K562 (cell line): ENCODE measurements at regions not wholly inside any gene's neighbourhood (a gene's known extent, or its start where the extent isn't known, plus 50 kb on each side); places are given as distances from the start of the nearest gene placed in this dataset.

Source experiments
- ATAC-seq: fragments of 200-7000 bp; cut with Tn5 transposase; 3 replicates; pipeline ENCODE4 v1.9.1; 2020; ENCODE audit warnings: moderate library complexity
- BruUV-seq: library from RNA; stranded (reverse); fragments of 400-500 nt; replicated peaks from 2 replicates; lab custom pipeline; 2021; lab: Mats Ljungman, UMichigan
- CTCF ChIA-PET: fragments of 300-600 bp; formaldehyde crosslinking; extraction: SDS; loops from one replicate; lab custom pipeline; 2021; ENCODE audit warnings: low intra/inter-chr PET ratio; lab: Yijun Ruan, JAX
- POLR2A ChIA-PET: fragments of 300-600, 350-650 bp; sonication (Branson Sonifier 250); formaldehyde crosslinking; extraction: SDS; loops from one replicate; lab custom pipeline; 2021; ENCODE audit warnings: antibody characterized with exemption, inconsistent platforms; lab: Yijun Ruan, JAX
- DNase-seq, 4 experiments: peaks; one replicate each; pipeline versions ENCODE4 v3.0.0 to v3.0.0-alpha.2; 2011 to 2018; ENCODE audit warnings: low spot score in 3 of 4, mixed read lengths in 3 of 4; ENCODE audit errors: extremely low read depth in 1 of 4
- FAIRE-seq: peaks from 2 replicates; lab custom pipeline; 2011; peaks lifted over from hg19 to GRCh38; lab: Jason Lieb, UNC
- H2AFZ ChIP-seq: 2 replicates; pipeline ENCODE4 v1.6.0; 2011; ENCODE audit warnings: low read depth, low read length, control low read depth, inconsistent platforms
- H3K27ac ChIP-seq: fragments of 200-600 bp; 3 replicates; pipeline ENCODE4 v1.8.0; 2011; ENCODE audit warnings: low read depth, mild to moderate bottlenecking, control low read depth, inconsistent platforms, low read length, moderate library complexity, mixed read lengths; ENCODE audit errors: extremely low read depth
- H3K27me3 ChIP-seq, 2 experiments: fragments of 300-600 bp in 1 of 2; 2 replicates in 1 of 2; 3 replicates in 1 of 2; pipeline versions ENCODE4 v1.6.0 to v1.8.0; 2011; ENCODE audit warnings: inconsistent platforms in 2 of 2, low read length in 2 of 2, mild to moderate bottlenecking in 1 of 2, mixed read lengths in 1 of 2, moderate library complexity in 1 of 2; ENCODE audit not compliant: control insufficient read depth in 2 of 2, insufficient read depth in 2 of 2
- H3K36me3 ChIP-seq: fragments of 300-600 bp; 3 replicates; pipeline ENCODE4 v1.8.0; 2011; ENCODE audit warnings: mild to moderate bottlenecking, low read length, inconsistent platforms; ENCODE audit not compliant: control insufficient read depth, insufficient read depth
- H3K4me1 ChIP-seq, 2 experiments: fragments of 200-600 bp in 1 of 2; replicated peaks in 1 of 2; 2 replicates in 1 of 2; 3 replicates in 1 of 2; pipeline versions ENCODE4 v1.5.1 to v1.8.0; 2011; ENCODE audit warnings: inconsistent platforms in 2 of 2, low read length in 2 of 2, mild to moderate bottlenecking in 1 of 2, mixed read lengths in 1 of 2, moderate library complexity in 1 of 2; ENCODE audit not compliant: control insufficient read depth in 2 of 2, insufficient read depth in 2 of 2
- H3K4me2 ChIP-seq: 2 replicates; pipeline ENCODE4 v1.6.1; 2011; ENCODE audit warnings: low read length, control low read depth, inconsistent platforms, mixed read lengths; ENCODE audit not compliant: insufficient read depth
- H3K4me3 ChIP-seq: fragments of 200-600 bp; sonication (generic), shearing (Covaris generic); 2 replicates; pipeline ENCODE4 v1.5.1; 2016; ENCODE audit warnings: control low read depth, inconsistent platforms
- H3K79me2 ChIP-seq: fragments of 200-600 bp; 3 replicates; pipeline ENCODE4 v1.8.0; 2011; ENCODE audit warnings: low read length, inconsistent platforms; ENCODE audit not compliant: control insufficient read depth, insufficient read depth
- H3K9ac ChIP-seq, 2 experiments: 2 replicates each; pipeline versions ENCODE4 v1.6.0 to v1.6.1; 2011; ENCODE audit warnings: low read depth in 2 of 2, low read length in 2 of 2, control low read depth in 1 of 2, inconsistent platforms in 1 of 2, mild to moderate bottlenecking in 1 of 2, mixed read lengths in 1 of 2; ENCODE audit not compliant: insufficient read depth in 1 of 2
- H3K9me1 ChIP-seq: one replicate; pipeline ENCODE4 v1.6.0; 2011; ENCODE audit warnings: inconsistent platforms, mild to moderate bottlenecking, low read length, moderate library complexity; ENCODE audit not compliant: control insufficient read depth, insufficient read depth
- H3K9me3 ChIP-seq: replicated peaks from 2 replicates; pipeline ENCODE4 v1.5.1; 2011; ENCODE audit warnings: low read depth, low read length, inconsistent platforms; ENCODE audit not compliant: control insufficient read depth, insufficient read depth
- H4K20me1 ChIP-seq: replicated peaks from 2 replicates; pipeline ENCODE4 v1.6.1; 2011; ENCODE audit warnings: low read length, inconsistent platforms, mixed read lengths; ENCODE audit not compliant: control insufficient read depth, insufficient read depth
- ATF7 ChIP-seq: fragments of 450-650 bp; IDR thresholded peaks from 2 replicates; pipeline ENCODE4 v1.7.1; 2014; ENCODE audit warnings: mild to moderate bottlenecking, moderate library complexity
- BRD9 ChIP-seq: fragments of 450-650 bp; IDR thresholded peaks from 2 replicates; pipeline ENCODE4 v1.6.1; 2018; ENCODE audit warnings: low read depth; ENCODE audit not compliant: partially characterized antibody
- ILF3 ChIP-seq: fragments of 450-650 bp; IDR thresholded peaks from 2 replicates; pipeline ENCODE4 v1.6.1; 2018; ENCODE audit warnings: antibody characterized with exemption, mild to moderate bottlenecking, moderate library complexity, borderline replicate concordance
- ILK ChIP-seq: fragments of 450-650 bp; IDR thresholded peaks from 2 replicates; pipeline ENCODE4 v1.6.1; 2016; ENCODE audit warnings: missing genetic modification characterization, low read depth, mild to moderate bottlenecking, missing compliant biosample characterization, moderate library complexity, borderline replicate concordance
- WGBS: fragments of 100-300 bp; shearing (Covaris generic); methylation state at CpG from one replicate; pipeline ENCODE4 v1.1.6; 2016; ENCODE audit warnings: low coverage, mixed read lengths; ENCODE audit not compliant: insufficient coverage; ENCODE audit errors: missing lambda C conversion rate; 5-methylcytosine and 5-hydroxymethylcytosine counted together
- in situ Hi-C: fragments of 300-500 bp; cut with MboI; formaldehyde crosslinking; loops from 4 replicates; pipeline ENCODE4 v1.15.0; 2018; ENCODE audit warnings: inconsistent platforms, mixed read lengths
- intact Hi-C: fragments of 100-400 bp; cut with micrococcal nuclease; formaldehyde crosslinking; loops from 2 replicates; pipeline ENCODE4 v1.14.2; 2022
- TF ChIP-seq, protein P1 (sequence below): fragments of 450-650 bp; conservative IDR thresholded peaks from 2 replicates; pipeline ENCODE4 v1.6.1; 2016; ENCODE audit warnings: missing genetic modification characterization, low read depth, mild to moderate bottlenecking, control low read depth, missing compliant biosample characterization

DNA sequence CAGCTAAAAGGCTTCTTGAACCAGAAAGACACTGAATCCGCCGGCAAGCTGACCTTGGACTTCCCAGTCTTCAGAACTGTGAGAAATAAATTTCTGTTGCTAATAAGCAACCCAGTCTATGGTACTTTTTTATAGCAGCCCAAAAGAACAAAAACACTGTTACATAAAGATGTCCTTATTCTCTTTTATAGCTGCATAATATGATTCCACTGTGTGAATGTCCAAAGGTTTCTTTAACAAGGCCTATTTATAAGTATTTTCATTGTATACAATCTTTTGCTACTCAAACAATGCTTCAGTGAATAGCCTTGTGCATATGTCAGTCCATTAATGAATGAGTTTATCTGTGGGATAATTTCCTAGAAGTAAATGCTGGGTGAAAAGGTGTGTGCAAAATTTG, 190.8 kb upstream of the INHBA start:
- Histone ChIP-seq H3K9me3 (no peaks in the 10 kb centered on the region), H2AFZ (no peak overlapping the region), H3K27ac (no peak overlapping the region), H4K20me1 (no peaks in the 10 kb centered on the region), H3K36me3 (no peaks in the 10 kb centered on the region), H3K4me2 (no peak overlapping the region), H3K4me1 (no peaks in the 10 kb centered on the region), H3K9ac (no peak overlapping the region), H3K4me3 (no peak overlapping the region), H3K9me1 (no peaks in the 10 kb centered on the region), H3K27me3 (peaks cover 0 to 4% of the 10 kb centered on the region in 2 experiments; a peak in 1 of 5 replicates), H3K79me2 (no peaks in the 10 kb centered on the region)
- ATAC-seq = no peak
- intact Hi-C loops = no loop called here
- TF ChIP-seq ILF3 (no peak), BRD9 (no peak), ILK (tag) (no peak), ATF7 (no peak)
- TF ChIP-seq, protein P1, sequence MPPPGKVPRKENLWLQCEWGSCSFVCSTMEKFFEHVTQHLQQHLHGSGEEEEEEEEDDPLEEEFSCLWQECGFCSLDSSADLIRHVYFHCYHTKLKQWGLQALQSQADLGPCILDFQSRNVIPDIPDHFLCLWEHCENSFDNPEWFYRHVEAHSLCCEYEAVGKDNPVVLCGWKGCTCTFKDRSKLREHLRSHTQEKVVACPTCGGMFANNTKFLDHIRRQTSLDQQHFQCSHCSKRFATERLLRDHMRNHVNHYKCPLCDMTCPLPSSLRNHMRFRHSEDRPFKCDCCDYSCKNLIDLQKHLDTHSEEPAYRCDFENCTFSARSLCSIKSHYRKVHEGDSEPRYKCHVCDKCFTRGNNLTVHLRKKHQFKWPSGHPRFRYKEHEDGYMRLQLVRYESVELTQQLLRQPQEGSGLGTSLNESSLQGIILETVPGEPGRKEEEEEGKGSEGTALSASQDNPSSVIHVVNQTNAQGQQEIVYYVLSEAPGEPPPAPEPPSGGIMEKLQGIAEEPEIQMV = no peak
- 0% methylated on average over 2 of the region's 2 CpGs for WGBS
- ChIA-PET POLR2A (no interaction called here), CTCF (no interaction called here)
- no peak for FAIRE-seq
- in situ Hi-C loops = no loop called here
- no peak for DNase-seq
- no TSS peak for BruUV-seq
